Liver (tissue), 8 donors: ENCODE measurements at regions not wholly inside any gene's neighbourhood (a gene's known extent, or its start where the extent isn't known, plus 50 kb on each side); places are given as distances from the start of the nearest gene placed in this dataset.
A peak's percentile ranks its signal among the peaks of the same experiment; 100 is the strongest.

Experiments
- DNase-seq: peaks from one replicate; pipeline ENCODE4 v3.0.0-alpha.2; 2017; ENCODE audit warnings: low spot score
- H3K27ac ChIP-seq, 2 donors: one replicate each; pipeline ENCODE4 v1.7.0; 2013; ENCODE audit warnings: inconsistent platforms in 2 of 2, low read length in 2 of 2, control low read depth in 1 of 2, low read depth in 1 of 2, mild to moderate bottlenecking in 1 of 2
- H3K27me3 ChIP-seq, 4 donors: one replicate each; pipeline versions ENCODE4 v1.6.1 to v1.7.0; 2013; ENCODE audit warnings: low read length in 3 of 4, inconsistent platforms in 1 of 4, mild to moderate bottlenecking in 1 of 4, moderate library complexity in 1 of 4; ENCODE audit not compliant: control insufficient read depth in 4 of 4, insufficient read depth in 4 of 4
- H3K36me3 ChIP-seq, 4 donors: one replicate each; pipeline versions ENCODE4 v1.6.1 to v1.7.0; 2013; ENCODE audit warnings: low read length in 3 of 4, mild to moderate bottlenecking in 3 of 4, low read depth in 1 of 4, moderate library complexity in 1 of 4; ENCODE audit not compliant: control insufficient read depth in 4 of 4, insufficient read depth in 3 of 4
- H3K4me1 ChIP-seq, 4 donors: one replicate each; pipeline versions ENCODE4 v1.6.1 to v1.7.0; 2013; ENCODE audit warnings: low read length in 3 of 4, mild to moderate bottlenecking in 3 of 4, moderate library complexity in 1 of 4; ENCODE audit not compliant: control insufficient read depth in 4 of 4, insufficient read depth in 4 of 4
- H3K4me3 ChIP-seq, 3 donors: one replicate each; pipeline versions ENCODE4 v1.6.1 to v1.7.0; 2013; ENCODE audit warnings: low read length in 3 of 3, control low read depth in 1 of 3, low read depth in 1 of 3, mild to moderate bottlenecking in 1 of 3
- H3K9ac ChIP-seq, 2 donors: one replicate each; pipeline ENCODE4 v1.7.0; 2013; ENCODE audit warnings: low read length in 2 of 2, mild to moderate bottlenecking in 2 of 2, moderate library complexity in 2 of 2, control low read depth in 1 of 2, low read depth in 1 of 2
- H3K9me3 ChIP-seq, 4 donors: one replicate each; pipeline versions ENCODE4 v1.6.1 to v1.7.0; 2013; ENCODE audit warnings: low read length in 3 of 4; ENCODE audit not compliant: control insufficient read depth in 4 of 4
- CTCF ChIP-seq: fragments of 150-350 bp; IDR thresholded peaks from 2 replicates; pipeline ENCODE4 v1.5.1; 2017; ENCODE audit warnings: improper control_type of control experiment, low read depth, low read length; ENCODE audit not compliant: missing input control
- EGR1 ChIP-seq, 2 donors: IDR thresholded peaks; 2 replicates each; pipeline ENCODE4 v1.6.1; 2016 to 2018; ENCODE audit warnings: antibody characterized with exemption in 2 of 2, low read depth in 2 of 2
- FOXA1 ChIP-seq: IDR thresholded peaks from 2 replicates; pipeline ENCODE4 v1.6.1; 2016; ENCODE audit warnings: antibody characterized with exemption
- FOXA2 ChIP-seq: IDR thresholded peaks from 2 replicates; pipeline ENCODE4 v1.6.1; 2016; ENCODE audit warnings: antibody characterized with exemption
- GABPA ChIP-seq, 2 donors: IDR thresholded peaks in 1 of 2; conservative IDR thresholded peaks in 1 of 2; 2 replicates each; pipeline ENCODE4 v1.6.1; 2016; ENCODE audit warnings: antibody characterized with exemption in 2 of 2, mild to moderate bottlenecking in 1 of 2, moderate library complexity in 1 of 2
- HNF4A ChIP-seq, 2 donors: conservative IDR thresholded peaks; 2 replicates each; pipeline ENCODE4 v1.6.1; 2016; ENCODE audit warnings: antibody characterized with exemption in 2 of 2, mild to moderate bottlenecking in 2 of 2
- HNF4G ChIP-seq: IDR thresholded peaks from 2 replicates; pipeline ENCODE4 v1.6.1; 2016; ENCODE audit warnings: antibody characterized with exemption
- JUND ChIP-seq, 2 donors: IDR thresholded peaks; 2 replicates each; pipeline ENCODE4 v1.6.1; 2016; ENCODE audit warnings: antibody characterized with exemption in 2 of 2
- MAX ChIP-seq: IDR thresholded peaks from 2 replicates; pipeline ENCODE4 v1.6.1; 2016; ENCODE audit warnings: antibody characterized with exemption
- RAD21 ChIP-seq, 2 donors: IDR thresholded peaks; 2 replicates each; pipeline ENCODE4 v1.6.1; 2016; ENCODE audit warnings: antibody characterized with exemption in 2 of 2, mild to moderate bottlenecking in 2 of 2
- RXRA ChIP-seq, 2 donors: IDR thresholded peaks; 2 replicates each; pipeline ENCODE4 v1.6.1; 2017 to 2018; ENCODE audit warnings: antibody characterized with exemption in 2 of 2, mild to moderate bottlenecking in 1 of 2
- SP1 ChIP-seq: IDR thresholded peaks from 2 replicates; pipeline ENCODE4 v1.6.1; 2018; ENCODE audit warnings: antibody characterized with exemption, mild to moderate bottlenecking
- TAF1 ChIP-seq: conservative IDR thresholded peaks from 2 replicates; pipeline ENCODE4 v1.6.1; 2016; ENCODE audit warnings: antibody characterized with exemption, mild to moderate bottlenecking
- YY1 ChIP-seq: IDR thresholded peaks from 2 replicates; pipeline ENCODE4 v1.6.1; 2016; ENCODE audit warnings: antibody characterized with exemption, mild to moderate bottlenecking
- WGBS: extraction: QIAGEN DNeasy Blood & Tissue Kit; methylation state at CpG from one replicate; pipeline ENCODE4 v1.1.7; 2013; 5-methylcytosine and 5-hydroxymethylcytosine counted together
- TF ChIP-seq, protein P1 (sequence below): IDR thresholded peaks from 2 replicates; pipeline ENCODE4 v1.6.1; 2016; ENCODE audit warnings: antibody characterized with exemption, mild to moderate bottlenecking
- TF ChIP-seq, protein P2 (sequence below): IDR thresholded peaks from 2 replicates; pipeline ENCODE4 v1.6.1; 2016; ENCODE audit warnings: antibody characterized with exemption
- TF ChIP-seq, protein P3 (sequence below): IDR thresholded peaks from 2 replicates; pipeline ENCODE4 v1.6.1; 2016; ENCODE audit warnings: antibody characterized with exemption
- donor health status: healthy.
- donor health status: healthy.
- donor health status: healthy.
- donor health status: healthy.
- donor health status: healthy.

DNA sequence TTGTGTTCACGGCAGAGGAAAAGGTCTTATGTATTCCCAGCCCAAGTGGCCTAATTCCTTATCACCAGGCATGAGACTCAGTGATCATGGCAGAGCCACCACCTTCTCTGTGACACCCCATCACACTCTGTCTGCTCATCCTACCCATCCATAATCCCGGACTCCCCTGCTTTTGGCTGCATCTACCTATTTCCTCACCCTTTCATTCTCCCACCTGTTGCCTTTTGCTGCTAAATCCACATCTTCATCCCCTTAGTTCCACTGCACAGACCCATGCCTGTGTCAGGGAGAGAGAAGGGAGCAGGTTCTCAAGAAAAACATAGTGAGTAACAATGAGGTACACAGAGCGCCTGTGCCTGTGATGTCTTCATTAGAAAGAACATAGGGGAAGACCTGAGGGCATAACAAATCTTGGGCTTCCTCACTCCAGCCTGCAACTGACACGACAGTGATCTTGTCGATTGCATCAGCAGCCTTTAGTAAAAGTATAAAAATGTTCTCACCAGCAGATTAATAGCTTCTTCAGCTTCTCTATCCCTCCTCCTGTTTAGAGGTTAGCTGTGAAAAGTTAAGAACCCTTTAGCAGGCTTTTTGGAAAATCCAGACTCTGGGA is 246.5 kb upstream of the SPRED2 start:
- DNase-seq: no peak
- TF ChIP-seq GABPA (IDR thresholded peaks at IDR 0.05 in 1 of 2, conservative IDR thresholded peaks at IDR 0.05 in 1 of 2) (no peak), HNF4G (no peak), EGR1 (IDR thresholded peaks at IDR 0.05; ENCODE audit: low read depth in 2 of 2) (no peak), YY1 (no peak), JUND (IDR thresholded peaks at IDR 0.05) (no peak), SP1 (no peak), RAD21 (IDR thresholded peaks at IDR 0.05) (no peak)
- TF ChIP-seq, protein P1, sequence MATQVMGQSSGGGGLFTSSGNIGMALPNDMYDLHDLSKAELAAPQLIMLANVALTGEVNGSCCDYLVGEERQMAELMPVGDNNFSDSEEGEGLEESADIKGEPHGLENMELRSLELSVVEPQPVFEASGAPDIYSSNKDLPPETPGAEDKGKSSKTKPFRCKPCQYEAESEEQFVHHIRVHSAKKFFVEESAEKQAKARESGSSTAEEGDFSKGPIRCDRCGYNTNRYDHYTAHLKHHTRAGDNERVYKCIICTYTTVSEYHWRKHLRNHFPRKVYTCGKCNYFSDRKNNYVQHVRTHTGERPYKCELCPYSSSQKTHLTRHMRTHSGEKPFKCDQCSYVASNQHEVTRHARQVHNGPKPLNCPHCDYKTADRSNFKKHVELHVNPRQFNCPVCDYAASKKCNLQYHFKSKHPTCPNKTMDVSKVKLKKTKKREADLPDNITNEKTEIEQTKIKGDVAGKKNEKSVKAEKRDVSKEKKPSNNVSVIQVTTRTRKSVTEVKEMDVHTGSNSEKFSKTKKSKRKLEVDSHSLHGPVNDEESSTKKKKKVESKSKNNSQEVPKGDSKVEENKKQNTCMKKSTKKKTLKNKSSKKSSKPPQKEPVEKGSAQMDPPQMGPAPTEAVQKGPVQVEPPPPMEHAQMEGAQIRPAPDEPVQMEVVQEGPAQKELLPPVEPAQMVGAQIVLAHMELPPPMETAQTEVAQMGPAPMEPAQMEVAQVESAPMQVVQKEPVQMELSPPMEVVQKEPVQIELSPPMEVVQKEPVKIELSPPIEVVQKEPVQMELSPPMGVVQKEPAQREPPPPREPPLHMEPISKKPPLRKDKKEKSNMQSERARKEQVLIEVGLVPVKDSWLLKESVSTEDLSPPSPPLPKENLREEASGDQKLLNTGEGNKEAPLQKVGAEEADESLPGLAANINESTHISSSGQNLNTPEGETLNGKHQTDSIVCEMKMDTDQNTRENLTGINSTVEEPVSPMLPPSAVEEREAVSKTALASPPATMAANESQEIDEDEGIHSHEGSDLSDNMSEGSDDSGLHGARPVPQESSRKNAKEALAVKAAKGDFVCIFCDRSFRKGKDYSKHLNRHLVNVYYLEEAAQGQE: no peak
- WGBS: 88% methylated on average over 5 of the region's 5 CpGs
- Histone ChIP-seq H3K36me3 (no peaks in the 10 kb centered on the region), H3K9me3 (peaks cover 0 to 13% (median 7%) of the 10 kb centered on the region in 4 donors), H3K4me3 (no peak overlapping the region), H3K4me1 (no peaks in the 10 kb centered on the region), H3K9ac (no peak overlapping the region), H3K27ac (no peak overlapping the region), H3K27me3 (no peaks in the 10 kb centered on the region)

DNA sequence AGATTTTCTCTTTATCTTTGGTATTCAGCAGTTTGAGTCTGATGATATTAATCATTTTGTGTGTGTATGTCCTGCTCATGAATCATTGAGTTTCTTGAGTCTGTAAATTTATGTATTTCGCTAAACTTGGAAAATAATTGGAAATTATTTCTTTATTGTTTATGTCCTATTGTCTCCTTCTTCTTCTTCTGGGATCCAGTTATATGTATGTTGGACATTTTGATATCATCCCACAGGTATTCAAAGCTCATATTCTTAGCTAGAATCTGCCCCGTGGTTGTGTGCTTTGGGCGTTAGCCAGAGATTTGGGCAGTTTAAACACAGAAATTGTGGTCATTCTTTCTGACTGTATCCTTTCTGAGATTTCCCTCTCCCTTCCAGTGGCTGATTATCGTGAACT is 243.0 kb upstream of the SPRED2 start:
- H3K4me3 ChIP-seq: peak overlapping the region in 1 of 3 donors; percentile 15
- H3K9ac ChIP-seq: no peak overlapping the region
- TF ChIP-seq MAX (no peak), CTCF (no peak), FOXA2 (no peak), RXRA (IDR thresholded peaks at IDR 0.05) (no peak), RAD21 (IDR thresholded peaks at IDR 0.05) (no peak), TAF1 (no peak), HNF4A (conservative IDR thresholded peaks at IDR 0.05) (no peak), SP1 (no peak), JUND (IDR thresholded peaks at IDR 0.05) (no peak), GABPA (IDR thresholded peaks at IDR 0.05 in 1 of 2, conservative IDR thresholded peaks at IDR 0.05 in 1 of 2) (no peak), FOXA1 (no peak), EGR1 (IDR thresholded peaks at IDR 0.05; ENCODE audit: low read depth in 2 of 2) (no peak), YY1 (no peak)
- TF ChIP-seq, protein P1: no peak
- TF ChIP-seq, protein P2, sequence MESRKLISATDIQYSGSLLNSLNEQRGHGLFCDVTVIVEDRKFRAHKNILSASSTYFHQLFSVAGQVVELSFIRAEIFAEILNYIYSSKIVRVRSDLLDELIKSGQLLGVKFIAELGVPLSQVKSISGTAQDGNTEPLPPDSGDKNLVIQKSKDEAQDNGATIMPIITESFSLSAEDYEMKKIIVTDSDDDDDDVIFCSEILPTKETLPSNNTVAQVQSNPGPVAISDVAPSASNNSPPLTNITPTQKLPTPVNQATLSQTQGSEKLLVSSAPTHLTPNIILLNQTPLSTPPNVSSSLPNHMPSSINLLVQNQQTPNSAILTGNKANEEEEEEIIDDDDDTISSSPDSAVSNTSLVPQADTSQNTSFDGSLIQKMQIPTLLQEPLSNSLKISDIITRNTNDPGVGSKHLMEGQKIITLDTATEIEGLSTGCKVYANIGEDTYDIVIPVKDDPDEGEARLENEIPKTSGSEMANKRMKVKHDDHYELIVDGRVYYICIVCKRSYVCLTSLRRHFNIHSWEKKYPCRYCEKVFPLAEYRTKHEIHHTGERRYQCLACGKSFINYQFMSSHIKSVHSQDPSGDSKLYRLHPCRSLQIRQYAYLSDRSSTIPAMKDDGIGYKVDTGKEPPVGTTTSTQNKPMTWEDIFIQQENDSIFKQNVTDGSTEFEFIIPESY: no peak
- TF ChIP-seq, protein P3, sequence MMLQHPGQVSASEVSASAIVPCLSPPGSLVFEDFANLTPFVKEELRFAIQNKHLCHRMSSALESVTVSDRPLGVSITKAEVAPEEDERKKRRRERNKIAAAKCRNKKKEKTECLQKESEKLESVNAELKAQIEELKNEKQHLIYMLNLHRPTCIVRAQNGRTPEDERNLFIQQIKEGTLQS: no peak
- peaks cover 0 to 13% (median 7%) of the 10 kb centered on the region in 4 donors for H3K9me3 ChIP-seq
- no peaks in the 10 kb centered on the region for H3K36me3 ChIP-seq
- H3K4me1 ChIP-seq: no peaks in the 10 kb centered on the region
- H3K27me3 ChIP-seq: no peaks in the 10 kb centered on the region
- no peak overlapping the region for H3K27ac ChIP-seq
- DNase-seq: no peak
- 87% methylated on average over 4 of the region's 4 CpGs for WGBS
